ENCODE measurements at regions not wholly inside any gene's neighbourhood (a gene's known extent, or its start where the extent isn't known, plus 50 kb on each side); places are given as distances from the start of the nearest gene placed in this dataset.

GRCh38 chr10:107650939-107651338, 486.4 kb upstream of the SORCS1 start (continued):
- TF ChIP-seq ZNF462 (CRISPR knock-in tag; IDR thresholded peaks at IDR 0.05) = no peak
- no peak for TF ChIP-seq ZNF114 (CRISPR knock-in tag; IDR thresholded peaks at IDR 0.05)
- TF ChIP-seq EZH2phosphoT487 (IDR thresholded peaks at IDR 0.05; ENCODE audit: unreplicated experiment) = no peak
- TF ChIP-seq NANOG (IDR thresholded peaks at IDR 0.05; ENCODE audit: borderline replicate concordance) = no peak

GRCh38 chr10:107649249-107649648, 484.7 kb upstream of the SORCS1 start:
- Mint-ChIP-seq H3K4me1 (peaks cover 4% of the 10 kb centered on the region; the same call in 2 of the 3 replicates), H3K36me3 (ENCODE audit: low read depth) (no peaks in the 10 kb centered on the region), H3K4me3 (no peak overlapping the region), H3K27me3 (ENCODE audit: insufficient read depth, low read depth, poor library complexity) (no peaks in the 10 kb centered on the region), H3K9me3 (no peaks in the 10 kb centered on the region), H3K27ac (no peak overlapping the region)
- no peaks in the 10 kb centered on the region for H3F3A ChIP-seq (replicated peaks; ENCODE audit: low read depth)
- no peaks in the 10 kb centered on the region for H4K20me1 ChIP-seq (replicated peaks; ENCODE audit: insufficient read depth)
- H3K9me2 ChIP-seq (ENCODE audit: insufficient read depth) = no peaks in the 10 kb centered on the region
- no peak for ATAC-seq
- H3K27me3 ChIP-seq (ENCODE audit: insufficient read depth) = no peaks in the 10 kb centered on the region
- H3K4me3 ChIP-seq = no peak overlapping the region
- no peak overlapping the region for H2AFZ ChIP-seq
- no peaks in the 10 kb centered on the region for H3K4me1 ChIP-seq (ENCODE audit: insufficient read depth)
- H3K4me2 ChIP-seq = no peak overlapping the region
- H3K36me3 ChIP-seq (ENCODE audit: insufficient read depth) = no peaks in the 10 kb centered on the region
- no peaks in the 10 kb centered on the region for H3K79me2 ChIP-seq (replicated peaks; ENCODE audit: insufficient read depth)
- DNase-seq (ENCODE audit: low spot score) = no peak
- no peak overlapping the region for H3K27ac ChIP-seq (ENCODE audit: low read depth)
- TF ChIP-seq STAT1 (IDR thresholded peaks at IDR 0.05; ENCODE audit: unreplicated experiment) (no peak), EZH2 (IDR thresholded peaks at IDR 0.05; ENCODE audit: low read depth, unreplicated experiment) (no peak), EZH2phosphoT487 (IDR thresholded peaks at IDR 0.05; ENCODE audit: unreplicated experiment) (no peak), ZNF331 (CRISPR knock-in tag; IDR thresholded peaks at IDR 0.05; ENCODE audit: low read depth) (no peak), CREB1 (CRISPR knock-in tag; IDR thresholded peaks at IDR 0.05; ENCODE audit: low read depth) (no peak), POLR2AphosphoS5 (IDR thresholded peaks at IDR 0.05; ENCODE audit: low read depth) (no peak), ZNF114 (CRISPR knock-in tag; IDR thresholded peaks at IDR 0.05) (no peak), JUNB (IDR thresholded peaks at IDR 0.05; ENCODE audit: unreplicated experiment) (no peak)
- TF ChIP-seq, protein P1, sequence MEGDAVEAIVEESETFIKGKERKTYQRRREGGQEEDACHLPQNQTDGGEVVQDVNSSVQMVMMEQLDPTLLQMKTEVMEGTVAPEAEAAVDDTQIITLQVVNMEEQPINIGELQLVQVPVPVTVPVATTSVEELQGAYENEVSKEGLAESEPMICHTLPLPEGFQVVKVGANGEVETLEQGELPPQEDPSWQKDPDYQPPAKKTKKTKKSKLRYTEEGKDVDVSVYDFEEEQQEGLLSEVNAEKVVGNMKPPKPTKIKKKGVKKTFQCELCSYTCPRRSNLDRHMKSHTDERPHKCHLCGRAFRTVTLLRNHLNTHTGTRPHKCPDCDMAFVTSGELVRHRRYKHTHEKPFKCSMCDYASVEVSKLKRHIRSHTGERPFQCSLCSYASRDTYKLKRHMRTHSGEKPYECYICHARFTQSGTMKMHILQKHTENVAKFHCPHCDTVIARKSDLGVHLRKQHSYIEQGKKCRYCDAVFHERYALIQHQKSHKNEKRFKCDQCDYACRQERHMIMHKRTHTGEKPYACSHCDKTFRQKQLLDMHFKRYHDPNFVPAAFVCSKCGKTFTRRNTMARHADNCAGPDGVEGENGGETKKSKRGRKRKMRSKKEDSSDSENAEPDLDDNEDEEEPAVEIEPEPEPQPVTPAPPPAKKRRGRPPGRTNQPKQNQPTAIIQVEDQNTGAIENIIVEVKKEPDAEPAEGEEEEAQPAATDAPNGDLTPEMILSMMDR (conservative IDR thresholded peaks at IDR 0.05; ENCODE audit: low read depth in 2 of 2) = no peak

All from GM23338 (cell line).